Epithelial cell of proximal tubule (primary cell): ENCODE measurements at regions not wholly inside any gene's neighbourhood (a gene's known extent, or its start where the extent isn't known, plus 50 kb on each side); places are given as distances from the start of the nearest gene placed in this dataset.
"Not testable (repeated sequence)": the region's sequence is repeated elsewhere in the genome, so short reads cannot be mapped to it uniquely, and the experiment has no call there.

Experiments
- DNase-seq: peaks from one replicate; pipeline ENCODE4 v3.0.0-alpha.2; 2011; ENCODE audit warnings: low read depth
- H3K4me3 ChIP-seq: 2 replicates; pipeline ENCODE4 v1.5.1; 2011; ENCODE audit warnings: low read depth, mild to moderate bottlenecking, low read length
- CTCF ChIP-seq: conservative IDR thresholded peaks from 2 replicates; pipeline ENCODE4 v1.5.1; 2012; ENCODE audit warnings: low read depth, mild to moderate bottlenecking, low read length

- no peak for TF ChIP-seq CTCF
- no peak overlapping the region for H3K4me3 ChIP-seq
- DNase-seq, result no peak
Measured at GRCh38 chr6:121724576-121724975, 289.1 kb downstream of the GJA1 start.

GRCh38 chr6:121726596-121726995 lies 291.1 kb downstream of the GJA1 start:
- TF ChIP-seq CTCF, result no peak
- H3K4me3 ChIP-seq, result no peak overlapping the region
- no peak for DNase-seq

GRCh38 chr6:121730616-121731015 lies 295.2 kb downstream of the GJA1 start:
- DNase-seq, result no peak
- no peak for TF ChIP-seq CTCF
- H3K4me3 ChIP-seq, result no peak overlapping the region

- DNase-seq, result no peak
- no peak overlapping the region for H3K4me3 ChIP-seq
- no peak for TF ChIP-seq CTCF
Measured at GRCh38 chr6:121731381-121731780, 295.9 kb downstream of the GJA1 start.

- no peak for DNase-seq
- no peak for TF ChIP-seq CTCF
- no peak overlapping the region for H3K4me3 ChIP-seq
Measured at GRCh38 chr6:121732641-121733040, 297.2 kb downstream of the GJA1 start.

GRCh38 chr6:121733234-121733633 lies 297.8 kb downstream of the GJA1 start:
- DNase-seq, result no peak
- H3K4me3 ChIP-seq, result no peak overlapping the region

GRCh38 chr6:121740188-121740587 lies 304.7 kb downstream of the GJA1 start:
- not testable (repeated sequence) for H3K4me3 ChIP-seq, DNase-seq

More at GRCh38 chr6:121733234-121733633, 297.8 kb downstream of the GJA1 start:
- TF ChIP-seq CTCF, result no peak

GRCh38 chr6:121743691-121744090 lies 308.2 kb downstream of the GJA1 start:
- no peak for TF ChIP-seq CTCF
- DNase-seq, result no peak
- no peak overlapping the region for H3K4me3 ChIP-seq
